ENCODE measurements at regions not wholly inside any gene's neighbourhood (a gene's known extent, or its start where the extent isn't known, plus 50 kb on each side); places are given as distances from the start of the nearest gene placed in this dataset.
"Not testable (repeated sequence)": the region's sequence is repeated elsewhere in the genome, so short reads cannot be mapped to it uniquely, and the experiment has no call there.

DNA sequence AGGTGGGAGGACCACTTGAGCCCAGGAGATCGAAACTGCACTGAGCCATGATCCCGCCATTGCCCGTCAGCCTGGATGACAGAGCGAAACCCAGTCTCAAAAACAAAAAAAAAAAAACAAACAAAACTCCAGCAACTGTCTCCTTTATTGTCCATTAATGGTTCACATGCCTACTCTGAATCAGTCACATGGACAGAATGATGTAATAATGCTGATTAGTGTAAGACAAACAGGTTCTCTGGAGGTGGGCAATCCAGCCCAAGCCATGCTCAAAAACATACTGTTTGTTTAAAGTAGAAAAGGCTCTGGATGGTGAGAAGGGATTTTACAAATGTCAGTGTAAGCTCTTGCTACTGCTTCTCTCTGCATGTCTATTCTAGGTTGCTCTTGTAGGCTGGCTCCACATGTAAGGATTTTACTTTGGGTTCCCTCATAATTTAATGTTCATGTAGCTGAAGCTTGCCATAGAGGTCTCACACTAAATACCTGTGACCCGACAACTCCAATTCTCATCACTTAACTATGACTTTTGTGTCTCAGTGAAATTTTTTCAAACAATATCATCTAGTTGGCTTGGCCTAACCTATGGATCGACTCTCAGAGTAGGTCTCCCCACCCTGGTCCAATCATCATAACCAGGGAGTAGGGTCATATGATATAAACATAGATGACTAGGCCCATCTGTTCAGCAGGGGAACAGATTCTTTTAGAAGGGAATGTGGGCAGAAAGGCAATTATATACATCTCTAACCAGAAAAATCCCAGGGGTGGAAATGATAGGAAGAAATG is 83.9 kb upstream of the SLC39A10 start:
- no peak overlapping the region for H3K4me3 ChIP-seq (ENCODE audit: low read depth, low read length)
- 0 out of 2 replicates have a peak, but pooled peaks cover 5% of the 10 kb centered on the region for H3K4me1 ChIP-seq (ENCODE audit: control insufficient read depth, insufficient read depth, low read length)
- no peaks in the 10 kb centered on the region for H3K27me3 ChIP-seq (ENCODE audit: control insufficient read depth, insufficient read depth, low read length)
- H3K36me3 ChIP-seq (ENCODE audit: control insufficient read depth, insufficient read depth, low read length): no peaks in the 10 kb centered on the region
- H3K9me3 ChIP-seq (ENCODE audit: control insufficient read depth, insufficient read depth, low read depth, low read length): 0 out of 2 replicates have a peak, but pooled peaks cover 2% of the 10 kb centered on the region
- no peak overlapping the region for H3K27ac ChIP-seq (ENCODE audit: low read depth, low read length)
- H3K9ac ChIP-seq (ENCODE audit: low read length): no peak overlapping the region

- Histone ChIP-seq H3K36me3 (ENCODE audit: control insufficient read depth, insufficient read depth, low read length) (no peaks in the 10 kb centered on the region), H3K27ac (ENCODE audit: low read depth, low read length) (no peak overlapping the region), H3K4me3 (ENCODE audit: low read depth, low read length) (no peak overlapping the region), H3K4me1 (ENCODE audit: control insufficient read depth, insufficient read depth, low read length) (0 out of 2 replicates have a peak, but pooled peaks cover 5% of the 10 kb centered on the region), H3K27me3 (ENCODE audit: control insufficient read depth, insufficient read depth, low read length) (no peaks in the 10 kb centered on the region), H3K9ac (ENCODE audit: low read length) (no peak overlapping the region), H3K9me3 (ENCODE audit: control insufficient read depth, insufficient read depth, low read depth, low read length) (peaks cover 12% of the 10 kb centered on the region; the same call in 1 of the 2 replicates)
Measured at GRCh38 chr2:195570329-195570728, 86.7 kb upstream of the SLC39A10 start.

DNA sequence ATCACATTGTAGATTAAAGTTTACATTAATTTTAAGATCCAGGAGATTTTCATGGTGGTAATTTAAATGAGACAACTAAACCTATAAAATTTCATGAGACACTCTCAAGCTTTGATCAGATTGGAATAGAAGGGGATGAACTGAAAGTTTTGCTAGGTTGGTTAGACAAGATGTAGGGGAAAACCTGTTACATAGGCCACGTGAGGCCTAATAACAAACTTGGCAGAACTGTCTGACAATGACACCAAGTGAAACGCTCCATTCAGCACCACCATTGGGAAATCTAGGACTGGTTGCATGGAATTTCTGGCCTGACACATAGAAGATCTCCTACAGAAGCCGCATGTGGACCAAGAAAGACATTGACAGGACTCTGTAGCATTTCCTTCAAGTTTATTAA is 87.8 kb upstream of the SLC39A10 start:
- H3K27ac ChIP-seq (ENCODE audit: low read depth, low read length): no peak overlapping the region
- H3K36me3 ChIP-seq (ENCODE audit: control insufficient read depth, insufficient read depth, low read length): no peaks in the 10 kb centered on the region
- 0 out of 2 replicates have a peak, but pooled peaks cover 5% of the 10 kb centered on the region for H3K4me1 ChIP-seq (ENCODE audit: control insufficient read depth, insufficient read depth, low read length)
- H3K4me3 ChIP-seq (ENCODE audit: low read depth, low read length): no peak overlapping the region
- H3K9ac ChIP-seq (ENCODE audit: low read length): no peak overlapping the region
- H3K9me3 ChIP-seq (ENCODE audit: control insufficient read depth, insufficient read depth, low read depth, low read length): peaks cover 12% of the 10 kb centered on the region; the same call in 1 of the 2 replicates
- H3K27me3 ChIP-seq (ENCODE audit: control insufficient read depth, insufficient read depth, low read length): no peaks in the 10 kb centered on the region

DNA sequence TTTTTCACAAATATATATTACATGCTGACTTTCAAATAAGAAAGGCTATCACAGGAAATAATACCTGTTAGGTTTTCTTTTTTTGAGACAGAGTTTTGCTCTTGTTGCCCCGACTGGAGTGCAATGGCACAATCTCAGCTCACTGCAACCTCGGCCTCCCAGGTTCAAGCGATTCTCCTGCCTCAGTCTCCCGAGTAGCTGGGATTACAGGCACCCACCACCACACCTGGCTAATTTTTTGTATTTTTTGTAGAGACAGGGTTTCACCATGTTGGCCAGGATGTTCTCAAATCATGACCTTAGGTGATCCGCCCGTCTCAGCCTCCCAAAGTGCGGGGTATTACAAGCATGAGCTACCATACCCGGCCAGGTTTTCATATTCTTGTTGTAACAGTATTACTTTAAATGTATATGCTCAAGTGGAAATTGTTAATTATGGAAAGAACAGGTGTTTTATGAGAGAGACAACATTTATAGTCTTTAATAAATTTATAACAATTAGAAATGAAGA is 92.3 kb upstream of the SLC39A10 start:
- not testable (repeated sequence) for H3K9ac ChIP-seq (ENCODE audit: low read length); H3K4me1 ChIP-seq (ENCODE audit: control insufficient read depth, insufficient read depth, low read length); H3K4me3 ChIP-seq (ENCODE audit: low read depth, low read length); H3K27me3 ChIP-seq (ENCODE audit: control insufficient read depth, insufficient read depth, low read length); H3K36me3 ChIP-seq (ENCODE audit: control insufficient read depth, insufficient read depth, low read length); H3K27ac ChIP-seq (ENCODE audit: low read depth, low read length)
- H3K9me3 ChIP-seq (ENCODE audit: control insufficient read depth, insufficient read depth, low read depth, low read length): peaks cover 12% of the 10 kb centered on the region; the same call in 1 of the 2 replicates

- Histone ChIP-seq H3K9me3 (ENCODE audit: control insufficient read depth, insufficient read depth, low read depth, low read length) (peaks cover 10% of the 10 kb centered on the region; the same call in 1 of the 2 replicates), H3K4me1 (ENCODE audit: control insufficient read depth, insufficient read depth, low read length) (peaks cover 10% of the 10 kb centered on the region; the same call in 1 of the 2 replicates), H3K27ac (ENCODE audit: low read depth, low read length) (no peak overlapping the region), H3K9ac (ENCODE audit: low read length) (no peak overlapping the region), H3K27me3 (ENCODE audit: control insufficient read depth, insufficient read depth, low read length) (no peaks in the 10 kb centered on the region), H3K36me3 (ENCODE audit: control insufficient read depth, insufficient read depth, low read length) (no peaks in the 10 kb centered on the region), H3K4me3 (ENCODE audit: low read depth, low read length) (no peak overlapping the region)
Measured at GRCh38 chr2:195563857-195564512, 93.0 kb upstream of the SLC39A10 start.

- H3K36me3 ChIP-seq (ENCODE audit: control insufficient read depth, insufficient read depth, low read length): no peaks in the 10 kb centered on the region
- peaks cover 10% of the 10 kb centered on the region; the same call in 1 of the 2 replicates for H3K9me3 ChIP-seq (ENCODE audit: control insufficient read depth, insufficient read depth, low read depth, low read length)
- no peaks in the 10 kb centered on the region for H3K27me3 ChIP-seq (ENCODE audit: control insufficient read depth, insufficient read depth, low read length)
- H3K4me3 ChIP-seq (ENCODE audit: low read depth, low read length): no peak overlapping the region
- no peak overlapping the region for H3K27ac ChIP-seq (ENCODE audit: low read depth, low read length)
- no peak overlapping the region for H3K9ac ChIP-seq (ENCODE audit: low read length)
- H3K4me1 ChIP-seq (ENCODE audit: control insufficient read depth, insufficient read depth, low read length): peaks cover 11% of the 10 kb centered on the region; the same call in 1 of the 2 replicates
Measured at GRCh38 chr2:195562570-195563566, 94.2 kb upstream of the SLC39A10 start.

GRCh38 chr2:195561116-195561921 is 95.7 kb upstream of the SLC39A10 start:
- peaks cover 11% of the 10 kb centered on the region; the same call in 1 of the 2 replicates for H3K4me1 ChIP-seq (ENCODE audit: control insufficient read depth, insufficient read depth, low read length)
- H3K4me3 ChIP-seq (ENCODE audit: low read depth, low read length): no peak overlapping the region
- H3K9ac ChIP-seq (ENCODE audit: low read length): no peak overlapping the region
- H3K27ac ChIP-seq (ENCODE audit: low read depth, low read length): no peak overlapping the region
- H3K9me3 ChIP-seq (ENCODE audit: control insufficient read depth, insufficient read depth, low read depth, low read length): peaks cover 3% of the 10 kb centered on the region; the same call in 1 of the 2 replicates
- H3K27me3 ChIP-seq (ENCODE audit: control insufficient read depth, insufficient read depth, low read length): no peaks in the 10 kb centered on the region
- no peaks in the 10 kb centered on the region for H3K36me3 ChIP-seq (ENCODE audit: control insufficient read depth, insufficient read depth, low read length)

DNA sequence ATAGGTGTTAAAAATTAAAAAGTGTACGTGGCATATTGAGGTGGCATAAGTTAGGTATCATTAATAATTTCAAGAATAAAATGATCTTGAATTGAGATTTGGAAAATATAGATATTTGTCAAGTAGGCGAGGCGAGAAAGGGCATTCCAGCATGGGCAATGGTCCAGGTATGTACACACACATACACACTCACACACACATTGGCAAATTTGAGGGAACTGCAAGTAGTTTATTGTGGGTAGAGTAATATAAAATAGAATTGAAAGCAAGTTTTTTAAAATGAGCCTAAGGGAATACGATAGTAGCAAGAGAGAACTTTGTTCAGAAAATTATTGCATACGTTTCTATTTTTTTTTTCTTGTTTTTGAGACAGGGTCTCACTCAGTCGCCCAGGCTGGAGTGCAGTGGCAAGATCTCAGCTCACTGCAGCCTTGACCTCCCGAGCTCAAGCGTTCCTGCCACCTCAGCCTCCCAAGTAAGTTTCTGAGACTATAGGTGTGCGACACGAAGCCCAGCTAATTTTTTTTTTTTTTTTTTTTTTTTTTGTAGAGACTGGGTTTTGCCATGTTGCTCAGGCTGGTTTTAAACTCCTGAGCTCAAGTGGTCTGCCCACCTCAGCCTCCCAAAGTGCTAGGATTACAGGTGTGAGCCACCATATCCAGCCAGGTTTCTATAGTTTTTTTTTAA is 96.7 kb upstream of the SLC39A10 start:
- Histone ChIP-seq H3K27me3 (ENCODE audit: control insufficient read depth, insufficient read depth, low read length) (no peaks in the 10 kb centered on the region), H3K36me3 (ENCODE audit: control insufficient read depth, insufficient read depth, low read length) (no peaks in the 10 kb centered on the region), H3K9ac (ENCODE audit: low read length) (no peak overlapping the region), H3K9me3 (ENCODE audit: control insufficient read depth, insufficient read depth, low read depth, low read length) (no peaks in the 10 kb centered on the region), H3K4me1 (ENCODE audit: control insufficient read depth, insufficient read depth, low read length) (peaks cover 11% of the 10 kb centered on the region; the same call in 1 of the 2 replicates), H3K4me3 (ENCODE audit: low read depth, low read length) (no peak overlapping the region), H3K27ac (ENCODE audit: low read depth, low read length) (no peak overlapping the region)

GRCh38 chr2:195559431-195559914 is 97.6 kb upstream of the SLC39A10 start:
- Histone ChIP-seq H3K27me3 (ENCODE audit: control insufficient read depth, insufficient read depth, low read length) (no peaks in the 10 kb centered on the region), H3K9me3 (ENCODE audit: control insufficient read depth, insufficient read depth, low read depth, low read length) (no peaks in the 10 kb centered on the region), H3K9ac (ENCODE audit: low read length) (no peak overlapping the region), H3K4me3 (ENCODE audit: low read depth, low read length) (no peak overlapping the region), H3K36me3 (ENCODE audit: control insufficient read depth, insufficient read depth, low read length) (no peaks in the 10 kb centered on the region), H3K27ac (ENCODE audit: low read depth, low read length) (no peak overlapping the region), H3K4me1 (ENCODE audit: control insufficient read depth, insufficient read depth, low read length) (peaks cover 11% of the 10 kb centered on the region; the same call in 1 of the 2 replicates)
